ENCODE measurements at regions not wholly inside any gene's neighbourhood (a gene's known extent, or its start where the extent isn't known, plus 50 kb on each side); places are given as distances from the start of the nearest gene placed in this dataset.

DNA sequence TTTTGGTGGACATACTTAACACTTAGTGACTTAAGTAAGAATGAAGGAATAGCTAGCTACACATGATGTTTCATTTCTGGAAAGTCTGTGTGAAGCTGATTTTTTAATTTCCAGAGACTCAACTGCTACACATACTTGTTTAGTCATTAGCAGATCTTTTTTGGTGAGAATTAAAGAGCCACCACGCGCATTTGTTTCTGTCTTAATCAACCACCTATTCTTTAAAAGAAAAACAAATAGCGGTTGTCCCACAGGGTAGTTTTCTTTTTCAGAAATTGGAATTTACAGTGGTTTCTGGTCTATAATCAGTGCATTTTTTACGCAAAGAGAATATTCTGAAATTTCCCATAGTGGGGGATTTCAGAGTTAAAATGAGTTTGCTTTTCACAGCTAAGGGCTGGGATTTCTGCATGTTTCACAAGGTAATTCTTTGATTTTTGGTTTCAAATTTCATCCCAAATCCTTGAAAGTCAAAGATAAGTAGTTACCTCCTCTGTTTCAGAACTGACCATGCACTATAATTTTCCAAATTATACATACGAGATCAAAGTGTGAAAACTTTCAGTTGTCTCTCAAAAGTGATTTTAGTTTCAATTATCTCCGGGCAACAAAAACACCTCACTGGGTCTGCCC, 631.0 kb upstream of the GRM7 start:
- TF ChIP-seq, protein P1, sequence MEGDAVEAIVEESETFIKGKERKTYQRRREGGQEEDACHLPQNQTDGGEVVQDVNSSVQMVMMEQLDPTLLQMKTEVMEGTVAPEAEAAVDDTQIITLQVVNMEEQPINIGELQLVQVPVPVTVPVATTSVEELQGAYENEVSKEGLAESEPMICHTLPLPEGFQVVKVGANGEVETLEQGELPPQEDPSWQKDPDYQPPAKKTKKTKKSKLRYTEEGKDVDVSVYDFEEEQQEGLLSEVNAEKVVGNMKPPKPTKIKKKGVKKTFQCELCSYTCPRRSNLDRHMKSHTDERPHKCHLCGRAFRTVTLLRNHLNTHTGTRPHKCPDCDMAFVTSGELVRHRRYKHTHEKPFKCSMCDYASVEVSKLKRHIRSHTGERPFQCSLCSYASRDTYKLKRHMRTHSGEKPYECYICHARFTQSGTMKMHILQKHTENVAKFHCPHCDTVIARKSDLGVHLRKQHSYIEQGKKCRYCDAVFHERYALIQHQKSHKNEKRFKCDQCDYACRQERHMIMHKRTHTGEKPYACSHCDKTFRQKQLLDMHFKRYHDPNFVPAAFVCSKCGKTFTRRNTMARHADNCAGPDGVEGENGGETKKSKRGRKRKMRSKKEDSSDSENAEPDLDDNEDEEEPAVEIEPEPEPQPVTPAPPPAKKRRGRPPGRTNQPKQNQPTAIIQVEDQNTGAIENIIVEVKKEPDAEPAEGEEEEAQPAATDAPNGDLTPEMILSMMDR (IDR thresholded peaks at IDR 0.05), result no peak
- no peak for TF ChIP-seq POLR2A (IDR thresholded peaks at IDR 0.05)
